MM.1S (cell line): ENCODE measurements at regions not wholly inside any gene's neighbourhood (a gene's known extent, or its start where the extent isn't known, plus 50 kb on each side); places are given as distances from the start of the nearest gene placed in this dataset.

Experiments used
- CTCF ChIP-seq: fragments of 300-600 bp; sonication (generic); IDR thresholded peaks from 2 replicates; pipeline ENCODE4 v1.5.1; 2016; ENCODE audit warnings: antibody characterized with exemption, low read length, mixed read lengths
- EZH2 ChIP-seq: fragments of 300-600 bp; sonication (generic); optimal IDR thresholded peaks from 2 replicates; pipeline ENCODE3; 2017; ENCODE audit warnings: low read depth, mild to moderate bottlenecking, antibody characterized with exemption, low read length, mixed read lengths
- EZH2phosphoT487 ChIP-seq: fragments of 300-600 bp; sonication (generic); IDR thresholded peaks from 2 replicates; pipeline ENCODE4 v1.6.1; 2018; ENCODE audit warnings: antibody characterized with exemption, low read length

- TF ChIP-seq CTCF (no peak), EZH2 (no peak), EZH2phosphoT487 (no peak)
Observed at GRCh38 chr3:147582642-147583041, 173.5 kb downstream of the ZIC1 start.
